ENCODE measurements at regions not wholly inside any gene's neighbourhood (a gene's known extent, or its start where the extent isn't known, plus 50 kb on each side); places are given as distances from the start of the nearest gene placed in this dataset.

DNA sequence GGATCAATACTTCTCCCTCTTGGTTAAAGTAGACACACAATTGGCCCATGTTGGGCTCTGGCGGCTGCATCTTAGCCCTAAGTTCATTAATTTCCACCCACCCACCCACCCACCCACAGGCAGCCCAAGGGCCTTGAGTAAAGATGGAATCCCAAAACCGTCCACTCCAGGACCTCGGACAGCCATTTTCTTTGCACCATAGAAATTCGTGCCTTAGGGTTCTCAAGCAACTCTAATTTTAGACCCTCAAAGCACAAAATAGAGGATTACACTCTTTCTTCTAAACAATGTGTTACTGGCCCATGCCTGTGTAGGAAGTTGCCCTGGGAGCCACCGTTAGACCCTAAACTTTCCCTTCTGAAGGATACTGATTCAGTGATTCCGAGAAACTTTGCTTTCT is 568.5 kb downstream of the IRX1 start:
- in situ Hi-C loops (cut with HindIII; ENCODE audit: low sequenced_read_pairs): no loop called here

DNA sequence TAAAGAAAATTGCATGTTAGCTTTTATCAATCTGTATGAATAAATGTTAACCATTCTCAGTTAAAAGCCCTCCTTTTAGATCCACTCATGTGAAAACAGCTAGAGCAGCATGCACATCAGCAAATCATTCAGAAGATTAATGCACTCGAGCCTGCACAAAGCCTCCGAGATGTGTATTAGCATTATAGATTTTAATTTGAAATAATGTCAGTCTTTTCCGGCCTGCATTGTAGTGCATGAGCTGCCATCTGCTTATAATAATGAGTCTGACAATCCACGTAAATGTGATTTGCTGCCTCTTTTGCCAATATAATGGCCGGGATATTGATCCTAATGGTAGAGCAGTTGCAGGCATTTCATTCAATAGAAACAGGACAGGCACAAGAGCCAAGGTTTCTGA is 585.1 kb downstream of the IRX1 start:
- in situ Hi-C loops (cut with HindIII; ENCODE audit: low sequenced_read_pairs): no loop called here

DNA sequence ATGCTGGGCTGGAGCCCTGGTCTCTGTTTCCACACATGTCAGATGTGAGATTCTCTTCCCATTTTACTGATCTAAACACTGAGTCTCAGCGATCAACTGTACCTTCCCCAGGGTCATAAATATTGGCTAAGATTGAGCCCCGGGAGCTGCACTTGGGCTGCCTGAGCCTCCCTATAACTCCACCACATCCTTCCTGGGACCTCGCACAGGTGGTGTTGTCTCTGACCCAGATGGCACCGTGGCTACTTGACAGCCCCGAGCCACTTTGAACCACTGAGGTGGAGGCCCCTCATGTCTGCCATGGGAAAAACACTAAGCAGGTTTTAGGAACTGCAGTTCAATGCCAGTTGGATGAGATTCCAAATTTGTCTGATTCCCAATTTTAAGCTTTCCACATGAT is 586.5 kb downstream of the IRX1 start:
- in situ Hi-C loops (cut with HindIII; ENCODE audit: low sequenced_read_pairs): no loop called here

DNA sequence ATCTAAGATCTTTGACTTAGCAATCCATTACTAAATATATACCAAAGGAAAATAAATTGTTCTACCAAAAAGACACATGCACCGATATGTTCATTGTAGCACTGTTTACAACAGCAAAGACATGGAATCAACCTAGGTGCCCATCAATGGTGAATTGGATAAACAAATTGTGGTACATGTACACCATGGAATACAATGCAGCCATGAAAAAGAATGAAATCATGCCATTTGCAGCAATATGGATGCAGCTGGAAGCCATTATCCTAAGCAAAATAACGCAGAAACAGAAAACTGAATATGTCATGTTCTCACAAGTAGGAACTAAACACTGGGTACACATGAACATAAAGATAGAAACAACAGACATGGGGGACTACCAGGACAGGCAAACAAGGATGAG is 589.5 kb downstream of the IRX1 start:
- in situ Hi-C loops (cut with HindIII; ENCODE audit: low sequenced_read_pairs): no loop called here

DNA sequence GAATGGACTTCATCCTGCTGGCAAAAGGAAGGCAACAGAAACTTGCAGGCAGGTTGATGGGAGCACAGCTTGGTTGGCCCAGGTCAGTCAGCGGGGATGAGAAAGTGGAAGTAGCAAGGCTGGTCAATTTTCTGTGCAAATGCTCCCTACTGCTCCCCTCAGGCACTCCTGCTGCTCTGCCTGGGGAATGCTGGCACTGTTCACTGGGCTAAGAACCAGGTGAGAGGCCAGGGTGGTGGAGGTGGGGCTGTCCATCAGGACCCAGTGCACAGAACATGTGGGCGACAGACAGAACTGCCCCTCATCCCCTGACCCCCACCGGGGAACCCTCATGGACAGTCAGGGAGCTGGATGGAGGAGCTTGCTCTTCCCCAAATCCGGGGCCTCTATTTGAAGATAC is 593.1 kb downstream of the IRX1 start:
- in situ Hi-C loops (cut with HindIII; ENCODE audit: low sequenced_read_pairs): no loop called here

DNA sequence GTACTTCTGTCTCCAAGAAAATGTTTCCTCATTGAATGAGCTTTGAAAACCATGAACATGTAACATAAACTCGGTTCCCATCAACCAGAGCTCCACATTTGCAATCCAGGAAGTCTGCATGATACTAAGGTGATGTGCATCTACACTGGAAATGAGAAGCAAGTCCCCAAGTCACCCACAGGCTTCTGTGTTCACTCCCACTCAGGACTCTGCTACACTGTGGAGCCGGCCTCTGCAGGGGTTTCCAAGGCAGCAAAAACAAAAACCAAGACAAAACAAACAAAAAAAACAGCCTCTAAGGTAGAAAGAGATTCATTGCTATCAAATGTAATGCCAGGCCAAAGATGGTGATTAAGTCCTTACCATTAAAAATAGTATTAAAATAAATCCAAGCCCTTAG is 593.7 kb downstream of the IRX1 start:
- in situ Hi-C loops (cut with HindIII; ENCODE audit: low sequenced_read_pairs): no loop called here

DNA sequence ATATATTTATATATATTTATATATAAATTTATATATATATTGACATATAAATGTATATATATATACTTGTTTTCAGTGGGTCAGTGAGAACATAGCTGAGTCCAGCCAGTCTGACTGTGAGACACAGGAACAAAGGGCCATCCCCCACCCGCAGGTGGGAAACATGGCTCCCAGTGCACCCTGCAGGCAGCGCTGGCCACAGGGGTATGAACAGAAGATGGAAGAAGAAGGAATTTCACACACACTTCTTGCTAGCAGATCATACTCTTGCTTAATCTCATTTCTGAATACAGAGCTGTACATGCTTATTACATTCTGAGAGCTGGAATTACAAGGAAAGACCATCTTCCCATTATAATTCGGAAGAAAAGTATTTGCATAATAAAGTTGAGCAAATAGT is 595.4 kb downstream of the IRX1 start:
- in situ Hi-C loops (cut with HindIII; ENCODE audit: low sequenced_read_pairs): no loop called here

DNA sequence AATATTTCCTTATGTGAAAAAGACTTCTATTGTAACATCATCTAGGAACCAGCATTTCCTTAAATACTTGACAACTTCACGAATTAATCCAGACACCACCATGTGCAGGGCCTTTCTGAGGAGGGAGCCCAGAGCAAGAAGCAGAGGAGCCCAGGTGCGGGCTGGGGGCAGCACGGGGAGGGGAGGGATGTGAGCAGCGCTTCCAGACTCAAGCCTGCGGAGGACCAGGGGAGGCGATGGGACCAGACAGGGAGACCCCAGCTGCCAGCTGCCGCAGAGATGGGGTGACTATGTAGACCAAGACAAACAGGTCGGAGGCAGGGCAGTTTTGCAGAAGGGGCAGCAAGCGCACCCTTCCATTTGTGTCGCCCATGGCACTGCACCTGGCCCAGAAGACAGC is 596.1 kb downstream of the IRX1 start:
- in situ Hi-C loops (cut with HindIII; ENCODE audit: low sequenced_read_pairs): no loop called here

DNA sequence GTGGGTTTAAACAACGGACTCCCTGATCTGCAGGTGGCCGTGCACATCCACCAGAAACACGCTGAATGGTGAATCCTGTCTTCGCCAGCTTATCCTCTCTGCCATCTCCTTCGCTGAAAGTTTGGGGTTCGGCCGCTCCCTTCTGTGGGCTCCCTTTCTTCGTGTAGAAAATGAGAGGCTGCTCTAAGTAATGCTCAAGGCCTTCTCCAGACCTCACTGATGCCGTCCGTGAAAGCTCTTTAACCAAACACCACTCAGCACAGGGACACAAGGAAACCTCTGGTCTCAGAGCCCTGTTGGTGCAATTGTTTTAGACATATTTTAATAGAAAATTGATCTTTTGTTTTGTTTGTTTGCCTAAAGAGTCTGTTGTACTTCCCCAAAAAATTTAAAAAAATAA is 596.5 kb downstream of the IRX1 start:
- in situ Hi-C loops (cut with HindIII; ENCODE audit: low sequenced_read_pairs): no loop called here

DNA sequence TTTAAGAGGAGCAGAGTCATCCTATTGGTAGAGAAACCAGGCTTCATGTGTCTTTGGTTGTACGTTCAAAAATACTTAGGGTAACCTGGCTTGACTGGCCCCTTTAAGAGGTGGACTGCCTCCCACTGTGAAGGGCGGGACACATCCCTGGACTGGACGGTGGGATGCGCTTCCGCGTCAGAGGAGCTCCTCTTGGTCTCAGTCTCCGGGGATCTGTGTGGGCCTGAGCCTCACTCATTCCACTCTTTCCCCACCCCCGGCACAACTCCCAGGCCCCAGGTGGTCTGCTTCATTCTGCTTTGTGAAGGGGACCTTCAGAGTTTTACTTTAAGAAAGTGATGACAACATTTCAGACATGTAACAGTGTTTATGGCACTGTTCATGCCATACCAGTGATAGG is 601.1 kb downstream of the IRX1 start:
- in situ Hi-C loops (cut with HindIII; ENCODE audit: low sequenced_read_pairs): no loop called here

DNA sequence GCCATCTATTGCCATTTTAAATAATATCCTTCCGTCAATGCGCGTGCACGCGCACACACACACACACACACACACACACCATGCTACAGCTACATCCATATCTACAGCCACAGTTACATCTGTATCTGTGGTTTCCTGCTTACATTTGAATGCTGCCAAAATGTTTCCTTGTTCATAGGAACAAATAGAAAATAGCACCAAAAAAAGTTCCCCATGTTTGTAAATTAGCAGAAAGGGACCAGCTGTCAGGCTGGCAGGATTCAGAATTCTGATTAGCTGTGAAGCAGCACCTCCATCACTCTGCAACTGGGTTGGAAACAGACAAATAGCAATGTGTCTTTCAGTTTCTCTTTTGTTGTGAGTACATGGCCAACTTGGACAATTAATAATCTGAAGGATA is 601.5 kb downstream of the IRX1 start:
- in situ Hi-C loops (cut with HindIII; ENCODE audit: low sequenced_read_pairs): no loop called here

DNA sequence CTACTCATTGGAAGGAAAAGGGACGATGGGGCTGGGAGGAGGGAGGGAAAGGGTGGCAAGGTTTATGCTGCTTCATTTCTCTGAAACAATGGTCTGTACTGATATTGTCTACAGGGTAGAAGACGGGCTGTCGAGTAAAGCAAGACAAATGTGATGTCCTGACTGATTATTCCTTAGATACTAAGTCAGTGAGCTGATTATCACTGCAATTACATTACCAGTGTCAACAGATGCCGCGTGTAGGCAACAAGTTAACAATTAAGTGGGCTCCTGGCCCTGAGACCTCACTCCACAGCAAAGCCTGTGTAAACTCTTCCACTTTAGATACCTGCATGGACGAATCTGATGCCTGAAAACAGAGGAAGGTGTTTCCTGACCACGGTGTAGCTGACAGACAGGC is 602.8 kb downstream of the IRX1 start:
- in situ Hi-C loops (cut with HindIII; ENCODE audit: low sequenced_read_pairs): no loop called here

DNA sequence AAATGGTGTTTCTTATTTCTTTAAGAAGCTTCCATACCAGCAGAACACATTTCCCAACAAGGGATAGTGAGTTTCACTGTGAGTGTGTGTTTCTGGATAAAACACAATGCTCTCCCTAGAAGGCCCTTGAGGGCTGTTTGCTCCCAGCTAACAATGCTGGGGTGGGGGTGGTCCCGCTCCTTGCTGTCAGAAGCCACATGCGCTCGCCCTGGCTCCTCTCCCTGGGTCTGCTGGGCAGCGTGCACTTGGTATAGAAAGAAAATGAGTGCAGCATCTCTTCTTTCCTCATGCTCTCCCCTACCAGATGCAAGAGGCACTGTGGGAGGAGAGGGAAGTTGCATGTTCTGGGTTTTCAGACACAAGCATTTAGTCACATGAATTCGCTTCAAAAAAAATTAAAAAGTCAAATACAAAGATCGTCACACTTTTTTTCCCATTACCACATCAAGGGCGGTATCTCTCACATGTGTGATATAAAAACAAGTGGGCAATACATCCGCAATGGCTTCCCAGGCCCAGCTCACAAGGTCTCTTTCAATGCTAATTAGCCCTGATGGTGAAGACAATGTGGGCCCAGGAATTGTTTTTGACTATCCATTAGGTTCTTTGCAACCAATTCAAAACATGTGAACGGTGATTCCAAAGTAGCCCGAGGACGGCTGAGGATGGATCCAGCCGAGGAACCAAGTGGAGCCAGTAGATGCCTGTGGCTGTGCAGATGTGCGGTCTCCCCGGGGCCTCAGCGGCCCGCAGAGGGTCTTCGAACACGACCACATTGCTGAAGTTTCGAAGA is 603.6 kb downstream of the IRX1 start:
- in situ Hi-C loops (cut with HindIII; ENCODE audit: low sequenced_read_pairs): no loop called here

DNA sequence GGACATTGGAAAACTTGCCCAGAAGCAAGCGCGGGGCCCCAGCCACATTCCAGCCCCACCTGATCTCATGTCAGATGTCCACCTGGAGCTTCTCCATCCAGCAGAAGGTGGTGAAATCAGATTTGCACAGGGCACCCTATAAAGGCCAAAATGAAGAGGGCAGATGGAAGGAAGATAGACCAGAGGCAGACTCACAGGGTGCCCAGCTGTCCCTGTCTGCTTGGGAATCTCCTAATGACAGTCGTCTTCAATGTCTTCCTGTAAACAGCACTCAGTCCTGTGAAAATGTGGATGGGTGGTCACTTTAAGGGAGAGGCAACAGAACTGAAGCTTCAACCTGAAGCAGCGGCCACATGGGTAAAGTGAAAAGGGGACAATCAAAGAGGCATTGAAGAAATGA is 607.5 kb downstream of the IRX1 start:
- in situ Hi-C loops (cut with HindIII; ENCODE audit: low sequenced_read_pairs): no loop called here

DNA sequence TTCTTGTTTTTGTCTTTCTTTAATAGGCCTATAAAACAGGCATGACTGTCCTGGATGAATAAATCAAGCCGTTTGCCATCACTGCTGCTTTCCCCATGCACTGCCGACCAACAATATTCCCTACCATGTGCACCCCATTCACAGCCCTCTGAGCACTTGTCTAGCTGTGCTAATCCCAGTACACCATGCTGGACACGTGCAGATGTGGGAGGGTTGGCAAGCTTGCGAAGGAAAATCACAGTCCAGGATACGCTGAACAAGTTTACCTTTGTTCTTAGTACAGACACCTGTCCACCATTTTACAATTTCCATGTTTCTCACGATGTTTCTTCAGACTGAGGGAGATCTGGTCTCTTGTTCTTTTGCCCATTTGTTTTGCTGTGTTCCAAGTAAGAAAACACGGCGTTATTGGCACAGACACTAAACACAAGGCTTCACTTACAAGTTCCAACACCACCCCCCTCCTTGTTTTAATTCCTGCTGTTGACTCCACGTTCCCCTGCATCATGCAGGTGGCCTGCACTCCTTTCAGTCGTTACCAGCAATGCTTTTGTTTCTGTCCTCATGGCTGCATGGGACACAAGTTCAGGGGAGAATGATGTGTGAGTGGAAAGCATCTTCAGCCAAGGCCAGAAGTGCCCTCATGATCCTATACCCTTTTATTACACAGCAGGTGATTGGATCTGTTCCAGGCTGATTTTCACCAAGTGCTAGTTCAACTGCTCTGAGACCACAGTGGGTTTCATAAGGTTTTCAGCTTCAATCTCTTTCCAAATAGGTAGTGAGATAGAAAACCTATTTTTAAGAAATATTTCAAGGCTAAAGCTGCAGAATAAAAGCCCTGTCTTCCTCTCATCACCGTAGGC is 608.9 kb downstream of the IRX1 start:
- in situ Hi-C loops (cut with HindIII; ENCODE audit: low sequenced_read_pairs): no loop called here

DNA sequence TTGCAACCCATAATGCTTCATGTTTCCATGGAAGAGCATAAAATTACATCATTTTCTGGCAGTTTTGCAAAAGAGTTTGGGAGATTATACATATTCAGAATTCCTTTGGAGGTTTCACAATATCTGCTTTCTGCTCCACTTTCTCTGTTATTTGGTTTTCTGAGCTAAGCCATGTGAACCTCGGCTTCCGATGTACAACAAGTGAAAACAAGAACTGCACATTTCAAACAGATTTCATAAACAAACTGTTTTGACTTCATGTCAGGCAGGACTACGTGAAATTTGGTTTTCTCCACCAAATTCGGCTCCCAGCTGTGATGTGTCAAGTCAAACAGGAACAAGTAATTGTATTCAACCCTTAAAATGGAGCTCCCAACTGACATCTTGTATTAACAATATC is 609.8 kb downstream of the IRX1 start:
- in situ Hi-C loops (cut with HindIII; ENCODE audit: low sequenced_read_pairs): no loop called here

DNA sequence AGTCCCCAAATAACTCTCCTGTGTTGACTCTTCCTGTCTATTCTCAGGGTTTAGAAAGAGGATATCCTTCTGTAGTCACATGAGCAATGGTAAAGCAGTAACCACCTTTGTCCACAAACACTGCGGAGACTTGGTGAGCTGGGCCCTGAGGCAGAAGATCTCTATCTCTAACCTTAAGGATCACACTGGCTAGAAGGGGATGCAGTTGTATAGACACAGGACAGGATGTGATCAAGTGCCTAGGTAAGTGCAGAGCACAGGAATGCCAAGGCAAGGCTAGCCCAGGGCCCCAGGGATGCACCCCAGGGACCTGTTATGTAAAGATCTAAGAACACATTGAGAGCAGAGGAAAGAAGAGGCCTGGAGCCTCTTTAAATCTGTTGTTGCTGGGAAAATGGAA is 610.5 kb downstream of the IRX1 start:
- in situ Hi-C loops (cut with HindIII; ENCODE audit: low sequenced_read_pairs): no loop called here

DNA sequence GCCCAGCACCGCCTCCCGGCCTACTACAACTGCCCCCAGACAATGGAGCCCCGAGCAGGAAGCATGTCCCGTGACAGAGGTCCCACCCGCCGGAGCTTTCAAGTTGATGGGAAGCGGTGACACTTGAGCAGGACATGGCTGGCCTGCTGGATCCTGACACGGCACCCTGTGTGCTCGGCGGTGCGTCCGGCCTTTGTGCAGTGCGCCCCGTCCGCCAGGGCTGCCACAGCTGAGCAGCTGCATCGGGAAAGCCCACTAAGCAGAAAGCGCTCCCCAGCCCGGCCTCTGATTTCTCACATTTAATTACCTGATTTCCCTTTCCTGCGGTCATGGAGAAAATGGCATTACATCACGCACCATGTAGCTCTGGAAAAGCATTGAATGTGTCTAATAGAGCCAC is 611.9 kb downstream of the IRX1 start:
- in situ Hi-C loops (cut with HindIII; ENCODE audit: low sequenced_read_pairs): no loop called here

DNA sequence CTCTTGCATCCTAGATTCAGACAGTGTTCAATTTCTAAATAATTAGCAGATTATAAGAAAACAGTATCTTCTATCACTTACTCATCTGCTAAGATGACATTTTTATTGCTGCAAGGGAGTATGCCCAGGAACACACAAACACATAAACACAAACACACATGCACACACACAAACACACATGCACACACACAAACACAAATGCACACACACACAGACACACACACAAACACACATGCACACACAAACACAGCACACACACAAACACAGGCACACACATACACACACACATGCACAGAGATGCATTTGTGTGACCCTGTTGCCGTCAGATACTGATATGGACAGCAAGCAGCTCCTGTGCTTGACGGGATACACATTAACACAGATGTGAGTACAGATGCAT is 612.9 kb downstream of the IRX1 start:
- in situ Hi-C loops (cut with HindIII; ENCODE audit: low sequenced_read_pairs): no loop called here

DNA sequence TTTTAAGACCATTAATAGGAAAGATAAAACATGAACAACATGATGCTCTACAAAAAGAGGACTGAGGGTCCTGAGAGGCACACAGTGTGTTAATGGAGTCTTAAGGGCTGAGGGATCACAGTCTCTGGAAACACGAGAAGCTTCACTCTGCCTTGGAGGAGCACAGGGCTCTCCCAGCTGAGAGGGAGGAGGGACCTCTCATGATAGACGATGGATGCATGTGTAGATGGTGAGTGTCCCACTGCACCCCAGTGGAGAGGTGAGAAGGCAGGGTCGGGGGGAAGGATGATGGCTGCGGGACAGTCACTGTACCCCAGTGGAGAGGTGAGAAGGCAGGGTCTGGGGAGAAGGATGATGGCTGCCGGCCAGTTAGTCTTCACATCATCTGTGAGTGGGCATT is 613.4 kb downstream of the IRX1 start:
- in situ Hi-C loops (cut with HindIII; ENCODE audit: low sequenced_read_pairs): no loop called here

DNA sequence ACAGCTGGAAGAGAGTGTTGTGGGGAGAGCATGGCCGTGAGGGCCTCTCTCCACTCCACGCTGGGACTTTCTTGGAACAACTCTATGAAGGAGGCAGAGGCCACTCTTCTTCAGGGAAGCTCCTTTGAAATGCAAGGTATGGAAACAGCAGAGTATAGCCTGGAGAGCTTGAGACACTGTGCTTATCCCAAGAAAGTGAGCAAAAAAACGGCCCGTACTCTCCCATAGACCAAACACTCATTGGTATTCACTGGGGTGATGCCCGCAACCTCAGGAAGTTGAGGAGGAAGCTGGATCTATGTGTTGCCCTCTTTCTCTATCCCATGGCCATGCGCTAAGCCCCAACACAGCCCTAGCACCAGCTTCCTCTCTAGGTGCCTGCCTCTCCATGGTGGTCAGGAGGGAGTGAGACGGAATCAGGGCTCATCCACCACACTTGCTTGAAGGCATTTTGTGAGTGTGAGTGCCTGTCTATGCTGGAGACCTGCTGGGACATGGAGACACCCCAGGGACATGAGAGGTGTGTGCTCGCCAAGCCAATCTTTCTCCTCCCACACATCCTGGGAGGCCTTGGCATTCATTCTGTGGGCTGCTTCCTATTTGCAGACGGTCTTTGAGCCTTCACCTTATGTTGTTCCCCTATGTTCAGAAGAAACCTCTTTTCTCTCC is 616.6 kb downstream of the IRX1 start:
- in situ Hi-C loops (cut with HindIII; ENCODE audit: low sequenced_read_pairs): no loop called here
